SK-N-SH treated with all-trans-retinoic acid at 6 μM for 48 hours (cell line): ENCODE measurements at regions not wholly inside any gene's neighbourhood (a gene's known extent, or its start where the extent isn't known, plus 50 kb on each side); places are given as distances from the start of the nearest gene placed in this dataset.

Experiments used
- ARNTL ChIP-seq: fragments of 450-650 bp; formaldehyde crosslinking; IDR thresholded peaks from 2 replicates; pipeline ENCODE4 v1.5.0; 2020; ENCODE audit warnings: low read depth, mild to moderate bottlenecking, moderate library complexity, borderline replicate concordance
- CSDC2 ChIP-seq: fragments of 250-450 bp; sonication (Bioruptor Pico); IDR thresholded peaks from 2 replicates; pipeline ENCODE4 v1.5.0; 2020; ENCODE audit warnings: mild to moderate bottlenecking, moderate library complexity
- ISL1 ChIP-seq: fragments of 250-450 bp; sonication (Bioruptor Pico); IDR thresholded peaks from 2 replicates; pipeline ENCODE4 v2.1.2; 2022; ENCODE audit warnings: mild to moderate bottlenecking, moderate library complexity
- RARB ChIP-seq: fragments of 250-450 bp; sonication (Bioruptor Pico); IDR thresholded peaks from 2 replicates; pipeline ENCODE4 v1.8.0; 2021; ENCODE audit warnings: mild to moderate bottlenecking, moderate library complexity
- TCF4 ChIP-seq: fragments of 250-450 bp; sonication (Bioruptor Pico); IDR thresholded peaks from 2 replicates; pipeline ENCODE4 v1.8.0; 2021; ENCODE audit warnings: mild to moderate bottlenecking, moderate library complexity, borderline replicate concordance
- TOX ChIP-seq: fragments of 250-450 bp; sonication (Bioruptor Pico); IDR thresholded peaks from 2 replicates; pipeline ENCODE4 v1.8.0; 2021; ENCODE audit warnings: mild to moderate bottlenecking, moderate library complexity, borderline replicate concordance
- TSHZ2 ChIP-seq: fragments of 250-450 bp; sonication (Bioruptor Pico); IDR thresholded peaks from 2 replicates; pipeline ENCODE4 v1.5.0; 2020; ENCODE audit warnings: mild to moderate bottlenecking, moderate library complexity
- ZFP30 ChIP-seq: fragments of 450-650 bp; formaldehyde crosslinking; IDR thresholded peaks from 2 replicates; pipeline ENCODE4 v1.5.0; 2022; ENCODE audit warnings: mild to moderate bottlenecking, moderate library complexity
- ZNF565 ChIP-seq: fragments of 450-650 bp; formaldehyde crosslinking; conservative IDR thresholded peaks from 2 replicates; pipeline ENCODE4 v1.5.0; 2020; ENCODE audit warnings: low read depth, mild to moderate bottlenecking, moderate library complexity
- ZNF70 ChIP-seq: fragments of 450-650 bp; formaldehyde crosslinking; IDR thresholded peaks from 2 replicates; pipeline ENCODE4 v1.5.0; 2020; ENCODE audit warnings: mild to moderate bottlenecking, moderate library complexity
- ZNF8 ChIP-seq: fragments of 450-650 bp; formaldehyde crosslinking; IDR thresholded peaks from 2 replicates; pipeline ENCODE4 v1.5.0; 2020; ENCODE audit warnings: mild to moderate bottlenecking, moderate library complexity
- TF ChIP-seq, protein P1 (sequence below): fragments of 250-450 bp; sonication (Bioruptor Pico); IDR thresholded peaks from 2 replicates; pipeline ENCODE4 v1.8.0; 2020; ENCODE audit warnings: mild to moderate bottlenecking, moderate library complexity, borderline replicate concordance
- TF ChIP-seq, protein P2 (sequence below): fragments of 250-450 bp; sonication (Bioruptor Pico); IDR thresholded peaks from 2 replicates; pipeline ENCODE4 v1.5.1; 2020; ENCODE audit warnings: low read depth, mild to moderate bottlenecking, moderate library complexity
- TF ChIP-seq, protein P3 (sequence below): fragments of 250-450 bp; sonication (Bioruptor Pico); IDR thresholded peaks from 2 replicates; pipeline ENCODE4 v1.5.1; 2021; ENCODE audit warnings: mild to moderate bottlenecking, moderate library complexity

GRCh38 chr3:72655723-72656122 is 192.5 kb downstream of the SHQ1 start:
- no peak for TF ChIP-seq ISL1 (CRISPR knock-in tag)
- TF ChIP-seq, protein P1, sequence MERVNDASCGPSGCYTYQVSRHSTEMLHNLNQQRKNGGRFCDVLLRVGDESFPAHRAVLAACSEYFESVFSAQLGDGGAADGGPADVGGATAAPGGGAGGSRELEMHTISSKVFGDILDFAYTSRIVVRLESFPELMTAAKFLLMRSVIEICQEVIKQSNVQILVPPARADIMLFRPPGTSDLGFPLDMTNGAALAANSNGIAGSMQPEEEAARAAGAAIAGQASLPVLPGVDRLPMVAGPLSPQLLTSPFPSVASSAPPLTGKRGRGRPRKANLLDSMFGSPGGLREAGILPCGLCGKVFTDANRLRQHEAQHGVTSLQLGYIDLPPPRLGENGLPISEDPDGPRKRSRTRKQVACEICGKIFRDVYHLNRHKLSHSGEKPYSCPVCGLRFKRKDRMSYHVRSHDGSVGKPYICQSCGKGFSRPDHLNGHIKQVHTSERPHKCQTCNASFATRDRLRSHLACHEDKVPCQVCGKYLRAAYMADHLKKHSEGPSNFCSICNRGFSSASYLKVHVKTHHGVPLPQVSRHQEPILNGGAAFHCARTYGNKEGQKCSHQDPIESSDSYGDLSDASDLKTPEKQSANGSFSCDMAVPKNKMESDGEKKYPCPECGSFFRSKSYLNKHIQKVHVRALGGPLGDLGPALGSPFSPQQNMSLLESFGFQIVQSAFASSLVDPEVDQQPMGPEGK (CRISPR knock-in tag), result no peak
- TF ChIP-seq, protein P2, sequence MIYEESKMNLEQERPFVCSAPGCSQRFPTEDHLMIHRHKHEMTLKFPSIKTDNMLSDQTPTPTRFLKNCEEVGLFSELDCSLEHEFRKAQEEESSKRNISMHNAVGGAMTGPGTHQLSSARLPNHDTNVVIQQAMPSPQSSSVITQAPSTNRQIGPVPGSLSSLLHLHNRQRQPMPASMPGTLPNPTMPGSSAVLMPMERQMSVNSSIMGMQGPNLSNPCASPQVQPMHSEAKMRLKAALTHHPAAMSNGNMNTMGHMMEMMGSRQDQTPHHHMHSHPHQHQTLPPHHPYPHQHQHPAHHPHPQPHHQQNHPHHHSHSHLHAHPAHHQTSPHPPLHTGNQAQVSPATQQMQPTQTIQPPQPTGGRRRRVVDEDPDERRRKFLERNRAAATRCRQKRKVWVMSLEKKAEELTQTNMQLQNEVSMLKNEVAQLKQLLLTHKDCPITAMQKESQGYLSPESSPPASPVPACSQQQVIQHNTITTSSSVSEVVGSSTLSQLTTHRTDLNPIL (CRISPR knock-in tag), result no peak
- no peak for TF ChIP-seq CSDC2 (CRISPR knock-in tag)
- no peak for TF ChIP-seq ARNTL
- TF ChIP-seq TOX (CRISPR knock-in tag), result no peak
- no peak for TF ChIP-seq ZNF70 (CRISPR knock-in tag)
- TF ChIP-seq ZNF8 (CRISPR knock-in tag), result no peak
- no peak for TF ChIP-seq TCF4 (CRISPR knock-in tag)
- no peak for TF ChIP-seq ZFP30
- TF ChIP-seq, protein P3, sequence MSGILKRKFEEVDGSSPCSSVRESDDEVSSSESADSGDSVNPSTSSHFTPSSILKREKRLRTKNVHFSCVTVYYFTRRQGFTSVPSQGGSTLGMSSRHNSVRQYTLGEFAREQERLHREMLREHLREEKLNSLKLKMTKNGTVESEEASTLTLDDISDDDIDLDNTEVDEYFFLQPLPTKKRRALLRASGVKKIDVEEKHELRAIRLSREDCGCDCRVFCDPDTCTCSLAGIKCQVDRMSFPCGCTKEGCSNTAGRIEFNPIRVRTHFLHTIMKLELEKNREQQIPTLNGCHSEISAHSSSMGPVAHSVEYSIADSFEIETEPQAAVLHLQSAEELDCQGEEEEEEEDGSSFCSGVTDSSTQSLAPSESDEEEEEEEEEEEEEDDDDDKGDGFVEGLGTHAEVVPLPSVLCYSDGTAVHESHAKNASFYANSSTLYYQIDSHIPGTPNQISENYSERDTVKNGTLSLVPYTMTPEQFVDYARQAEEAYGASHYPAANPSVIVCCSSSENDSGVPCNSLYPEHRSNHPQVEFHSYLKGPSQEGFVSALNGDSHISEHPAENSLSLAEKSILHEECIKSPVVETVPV (CRISPR knock-in tag), result no peak
- no peak for TF ChIP-seq TSHZ2 (CRISPR knock-in tag)
- no peak for TF ChIP-seq RARB (CRISPR knock-in tag)
- TF ChIP-seq ZNF565 (CRISPR knock-in tag), result no peak
